Suprapubic skin (tissue), 4 donors: ENCODE measurements at regions not wholly inside any gene's neighbourhood (a gene's known extent, or its start where the extent isn't known, plus 50 kb on each side); places are given as distances from the start of the nearest gene placed in this dataset.

Source experiments
- EP300 ChIP-seq: sonication (generic); formaldehyde crosslinking; IDR thresholded peaks from one replicate; pipeline ENCODE4 v1.6.1; 2017; ENCODE audit warnings: antibody characterized with exemption
- POLR2A ChIP-seq, 2 donors: fragments of 450-650 bp; IDR thresholded peaks; one replicate each; pipeline ENCODE4 v1.6.1; 2017; ENCODE audit warnings: antibody characterized with exemption in 2 of 2, mild to moderate bottlenecking in 2 of 2, moderate library complexity in 2 of 2
- POLR2AphosphoS5 ChIP-seq, 3 donors: sonication (generic); formaldehyde crosslinking; IDR thresholded peaks; one replicate each; pipeline ENCODE4 v1.6.1; 2017; ENCODE audit warnings: antibody characterized with exemption in 3 of 3
- TF ChIP-seq, protein P1 (sequence below), 2 donors: fragments of 200-600 bp in 1 of 2; fragments of 450-650 bp in 1 of 2; sonication (generic) in 1 of 2; IDR thresholded peaks; one replicate each; pipeline ENCODE4 v1.5.1; 2016 to 2019; ENCODE audit warnings: antibody characterized with exemption in 2 of 2, mild to moderate bottlenecking in 1 of 2, moderate library complexity in 1 of 2

DNA sequence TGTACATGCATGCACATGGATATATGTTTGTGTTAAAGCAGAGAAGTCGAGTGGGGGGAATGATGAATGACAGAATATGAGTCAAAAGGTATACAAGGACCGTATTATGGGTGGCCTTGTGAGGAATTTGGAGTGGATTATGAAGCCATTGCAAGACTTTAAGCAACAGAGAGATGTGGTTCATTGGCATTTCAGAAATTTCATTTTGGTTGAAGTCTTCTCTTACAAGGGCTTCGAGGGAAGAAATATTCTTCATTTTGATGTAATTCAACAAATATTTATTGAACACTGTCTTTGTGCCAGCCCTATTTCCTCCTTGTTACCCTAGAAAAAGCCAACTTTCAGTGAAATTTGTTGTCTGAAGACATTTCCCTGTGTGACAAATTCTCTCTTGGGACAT is 83.9 kb upstream of the SLCO6A1 start:
- TF ChIP-seq POLR2A (IDR thresholded peaks at IDR 0.05), result no peak
- TF ChIP-seq, protein P1, sequence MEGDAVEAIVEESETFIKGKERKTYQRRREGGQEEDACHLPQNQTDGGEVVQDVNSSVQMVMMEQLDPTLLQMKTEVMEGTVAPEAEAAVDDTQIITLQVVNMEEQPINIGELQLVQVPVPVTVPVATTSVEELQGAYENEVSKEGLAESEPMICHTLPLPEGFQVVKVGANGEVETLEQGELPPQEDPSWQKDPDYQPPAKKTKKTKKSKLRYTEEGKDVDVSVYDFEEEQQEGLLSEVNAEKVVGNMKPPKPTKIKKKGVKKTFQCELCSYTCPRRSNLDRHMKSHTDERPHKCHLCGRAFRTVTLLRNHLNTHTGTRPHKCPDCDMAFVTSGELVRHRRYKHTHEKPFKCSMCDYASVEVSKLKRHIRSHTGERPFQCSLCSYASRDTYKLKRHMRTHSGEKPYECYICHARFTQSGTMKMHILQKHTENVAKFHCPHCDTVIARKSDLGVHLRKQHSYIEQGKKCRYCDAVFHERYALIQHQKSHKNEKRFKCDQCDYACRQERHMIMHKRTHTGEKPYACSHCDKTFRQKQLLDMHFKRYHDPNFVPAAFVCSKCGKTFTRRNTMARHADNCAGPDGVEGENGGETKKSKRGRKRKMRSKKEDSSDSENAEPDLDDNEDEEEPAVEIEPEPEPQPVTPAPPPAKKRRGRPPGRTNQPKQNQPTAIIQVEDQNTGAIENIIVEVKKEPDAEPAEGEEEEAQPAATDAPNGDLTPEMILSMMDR (IDR thresholded peaks at IDR 0.05), result no peak
- no peak for TF ChIP-seq POLR2AphosphoS5 (IDR thresholded peaks at IDR 0.05)
- TF ChIP-seq EP300, result no peak
